ENCODE measurements at regions not wholly inside any gene's neighbourhood (a gene's known extent, or its start where the extent isn't known, plus 50 kb on each side); places are given as distances from the start of the nearest gene placed in this dataset.

- intact Hi-C loops (cut with micrococcal nuclease) (loop anchor here (5.0 to 10.0 kb wide), 2 partner anchors 182 to 479 kb away; no protein-coding TSS in a partner anchor), in situ Hi-C loops (cut with MboI) (no loop called here)
- Histone ChIP-seq H3K27me3 (ENCODE audit: control insufficient read depth in 2 of 2, insufficient read depth in 2 of 2, low read length in 2 of 2) (peaks cover 3 to 32% of the 10 kb centered on the region in 2 experiments; a peak in 3 of 5 replicates), H3K9ac (ENCODE audit: insufficient read depth in 1 of 2, low read depth in 2 of 2, low read length in 2 of 2) (0 out of 4 replicates have a peak overlapping the region, but pooled peaks of 1 of the 2 experiments have one; percentile 28), H3K9me1 (ENCODE audit: control insufficient read depth, insufficient read depth, low read length) (no peaks in the 10 kb centered on the region), H3K9me3 (replicated peaks; ENCODE audit: control insufficient read depth, insufficient read depth, low read depth, low read length) (no peaks in the 10 kb centered on the region), H3K27ac (ENCODE audit: extremely low read depth, low read depth, low read length) (no peak overlapping the region), H3K4me1 (replicated peaks in 1 of 2; ENCODE audit: control insufficient read depth in 2 of 2, insufficient read depth in 2 of 2, low read length in 2 of 2) (0 out of 5 replicates have a peak, but pooled peaks cover 0 to 2% of the 10 kb centered on the region in 2 experiments), H3K4me3 (no peak overlapping the region), H3K4me2 (ENCODE audit: insufficient read depth, low read length) (no peak overlapping the region), H3K36me3 (ENCODE audit: control insufficient read depth, insufficient read depth, low read length) (no peaks in the 10 kb centered on the region), H3K79me2 (ENCODE audit: control insufficient read depth, insufficient read depth, low read length) (no peaks in the 10 kb centered on the region), H4K20me1 (replicated peaks; ENCODE audit: control insufficient read depth, insufficient read depth, low read length) (no peaks in the 10 kb centered on the region), H2AFZ (ENCODE audit: low read depth, low read length) (no peak overlapping the region)
- FAIRE-seq (peak; percentile 68), ATAC-seq (peak; percentile 96), DNase-seq (ENCODE audit: extremely low read depth in 1 of 4, low spot score in 3 of 4) (peak; percentile 32 to 59 (median 47))
- CTCF ChIA-PET (ENCODE audit: low intra/inter-chr PET ratio), result no interaction called here
- POLR2A ChIA-PET, result no interaction called here
- 6% methylated on average over 10 of the region's 10 CpGs for WGBS (ENCODE audit: insufficient coverage, low coverage, missing lambda C conversion rate)
- BruUV-seq (replicated peaks), result no TSS peak
- TF ChIP-seq BDP1 (IDR thresholded peaks at IDR 0.05; ENCODE audit: insufficient read depth, insufficient read length), result no peak
- TF ChIP-seq ZNF507 (tag; conservative IDR thresholded peaks at IDR 0.05), result no peak
- no peak for TF ChIP-seq RFX7 (CRISPR knock-in tag; IDR thresholded peaks at IDR 0.05)
- TF ChIP-seq RAD21 (CRISPR knock-in tag; conservative IDR thresholded peaks at IDR 0.05 in 1 of 2, IDR thresholded peaks at IDR 0.05 in 1 of 2), result peak; percentile 29 to 69
- TF ChIP-seq SPI1 (IDR thresholded peaks at IDR 0.05; ENCODE audit: borderline replicate concordance, low read depth, low read length), result peak; percentile 31; the same call in 1 of the 2 replicates
- no peak for TF ChIP-seq NFE2 (IDR thresholded peaks at IDR 0.05; ENCODE audit: low read depth)
- TF ChIP-seq, protein P1, sequence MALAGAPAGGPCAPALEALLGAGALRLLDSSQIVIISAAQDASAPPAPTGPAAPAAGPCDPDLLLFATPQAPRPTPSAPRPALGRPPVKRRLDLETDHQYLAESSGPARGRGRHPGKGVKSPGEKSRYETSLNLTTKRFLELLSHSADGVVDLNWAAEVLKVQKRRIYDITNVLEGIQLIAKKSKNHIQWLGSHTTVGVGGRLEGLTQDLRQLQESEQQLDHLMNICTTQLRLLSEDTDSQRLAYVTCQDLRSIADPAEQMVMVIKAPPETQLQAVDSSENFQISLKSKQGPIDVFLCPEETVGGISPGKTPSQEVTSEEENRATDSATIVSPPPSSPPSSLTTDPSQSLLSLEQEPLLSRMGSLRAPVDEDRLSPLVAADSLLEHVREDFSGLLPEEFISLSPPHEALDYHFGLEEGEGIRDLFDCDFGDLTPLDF (CRISPR knock-in tag; IDR thresholded peaks at IDR 0.05), result no peak
- no peak for TF ChIP-seq ZNF561 (CRISPR knock-in tag; conservative IDR thresholded peaks at IDR 0.05)
- TF ChIP-seq U2AF2 (optimal IDR thresholded peaks at IDR 0.05; ENCODE audit: low read depth, low read length), result no peak
- no peak for TF ChIP-seq ZNF3 (CRISPR knock-in tag; IDR thresholded peaks at IDR 0.05)
- TF ChIP-seq ILF3 (IDR thresholded peaks at IDR 0.05; ENCODE audit: borderline replicate concordance), result no peak
- TF ChIP-seq RBM25 (IDR thresholded peaks at IDR 0.05; ENCODE audit: low read depth, low read length, severe bottlenecking), result peak; percentile 81
- TF ChIP-seq PML (IDR thresholded peaks at IDR 0.05; ENCODE audit: low read length), result no peak
- no peak for TF ChIP-seq NBN (IDR thresholded peaks at IDR 0.05; ENCODE audit: low read depth)
- no peak for TF ChIP-seq CEBPB (tag; IDR thresholded peaks at IDR 0.05)
- no peak for TF ChIP-seq BCL6 (CRISPR knock-in tag; IDR thresholded peaks at IDR 0.05)
- TF ChIP-seq SFPQ (IDR thresholded peaks at IDR 0.05; ENCODE audit: low read depth, low read length), result no peak
- no peak for TF ChIP-seq JUND (IDR thresholded peaks at IDR 0.05; ENCODE audit: borderline replicate concordance, low read depth, low read length)
- TF ChIP-seq JUND (tag; IDR thresholded peaks at IDR 0.05; ENCODE audit: borderline replicate concordance, low read depth, low read length), result no peak
- 0 out of 2 replicates have a peak, but pooled peaks have one; percentile 27 for TF ChIP-seq ESRRA (IDR thresholded peaks at IDR 0.05; ENCODE audit: borderline replicate concordance, low read depth)
- TF ChIP-seq ZSCAN32 (CRISPR knock-in tag; IDR thresholded peaks at IDR 0.05), result no peak
Observed at GRCh38 chr1:62962901-62963776, 179.2 kb downstream of the ATG4C start.

All from K562 (cell line).